ENCODE measurements at regions not wholly inside any gene's neighbourhood (a gene's known extent, or its start where the extent isn't known, plus 50 kb on each side); places are given as distances from the start of the nearest gene placed in this dataset.

- DNase-seq = no peak
Observed at GRCh38 chr6:145227593-145227992, 507.7 kb downstream of the EPM2A start.

GRCh38 chr6:145228962-145229582, 506.2 kb downstream of the EPM2A start:
- DNase-seq = no peak

GRCh38 chr6:145233955-145234354, 501.4 kb downstream of the EPM2A start:
- DNase-seq = no peak

- no peak for DNase-seq
Observed at GRCh38 chr6:145235207-145235606, 500.1 kb downstream of the EPM2A start.

GRCh38 chr6:145238787-145239186, 496.5 kb downstream of the EPM2A start:
- DNase-seq = no peak

GRCh38 chr6:145241039-145241438, 494.3 kb downstream of the EPM2A start:
- DNase-seq = no peak

GRCh38 chr6:145241721-145242120, 493.6 kb downstream of the EPM2A start:
- no peak for DNase-seq

DNA sequence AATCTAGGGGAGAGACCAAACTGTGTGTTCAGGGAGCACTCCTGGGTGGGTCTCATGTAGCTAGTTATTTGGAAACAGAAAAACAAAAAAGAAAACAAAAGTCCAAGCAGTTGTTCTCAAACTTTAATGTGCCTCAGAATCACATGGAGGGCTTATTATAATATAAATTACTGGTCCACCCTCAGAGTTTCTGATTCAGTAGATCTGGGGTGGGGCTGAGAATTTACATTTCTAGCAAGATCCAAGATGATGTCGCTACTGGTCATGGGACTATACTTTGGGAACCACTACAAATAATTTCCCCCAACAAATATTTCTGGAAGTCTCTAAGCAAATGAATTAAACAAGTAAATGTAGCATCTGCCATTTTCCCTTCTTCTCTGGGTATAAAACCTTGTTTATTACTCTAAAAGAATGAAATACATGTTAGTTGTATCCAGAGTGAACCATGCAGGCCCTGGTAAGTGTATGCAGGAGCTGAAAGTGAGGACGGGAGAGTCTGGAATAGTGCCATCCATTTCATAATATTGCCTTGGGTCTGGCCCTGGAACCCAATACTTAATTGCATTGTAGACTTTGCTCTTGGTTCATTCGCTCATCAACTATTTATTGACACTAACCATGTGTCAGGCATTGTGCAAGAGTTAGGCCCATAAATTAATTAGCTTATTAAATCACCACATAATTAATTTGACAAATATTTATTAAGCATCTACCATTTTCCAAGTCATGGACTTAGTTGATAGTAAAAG, 490.8 kb downstream of the EPM2A start:
- no peak for DNase-seq

- DNase-seq = no peak
Observed at GRCh38 chr6:145245119-145245518, 490.2 kb downstream of the EPM2A start.

DNA sequence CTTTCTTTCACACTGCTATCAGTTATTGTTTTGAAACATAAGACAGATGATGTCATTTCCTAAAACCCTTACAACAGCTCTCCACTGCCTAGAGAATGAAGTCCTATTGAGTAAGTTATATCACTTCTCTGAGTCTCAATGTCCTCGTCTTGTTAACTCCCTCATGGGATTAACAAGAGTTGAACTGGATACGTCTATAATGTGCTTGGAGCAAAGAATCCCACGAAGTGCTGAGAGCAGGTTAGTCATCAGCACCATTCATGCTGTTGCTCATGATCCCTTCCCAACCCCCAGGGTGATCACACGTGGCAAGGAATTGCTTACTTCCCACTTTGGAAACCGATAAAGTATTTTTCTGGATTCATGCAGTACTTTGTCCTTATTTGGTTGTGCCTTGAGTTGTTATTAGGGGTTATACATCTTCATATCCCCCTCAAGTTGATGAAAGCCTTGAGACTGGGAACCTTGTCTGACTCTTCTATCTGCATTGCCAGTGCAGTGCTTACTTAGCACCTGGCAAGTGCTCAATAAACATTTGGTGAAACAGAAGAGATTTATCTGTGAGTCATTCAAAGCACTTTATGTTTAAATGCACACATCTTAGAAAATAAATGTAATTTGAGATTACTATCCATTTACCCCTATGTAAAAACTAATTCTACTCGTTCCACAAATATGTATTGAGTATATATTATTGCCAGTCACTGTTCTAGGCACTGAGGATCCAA, 487.5 kb downstream of the EPM2A start:
- no peak for DNase-seq

- DNase-seq = no peak
Observed at GRCh38 chr6:145250436-145250835, 484.9 kb downstream of the EPM2A start.

DNA sequence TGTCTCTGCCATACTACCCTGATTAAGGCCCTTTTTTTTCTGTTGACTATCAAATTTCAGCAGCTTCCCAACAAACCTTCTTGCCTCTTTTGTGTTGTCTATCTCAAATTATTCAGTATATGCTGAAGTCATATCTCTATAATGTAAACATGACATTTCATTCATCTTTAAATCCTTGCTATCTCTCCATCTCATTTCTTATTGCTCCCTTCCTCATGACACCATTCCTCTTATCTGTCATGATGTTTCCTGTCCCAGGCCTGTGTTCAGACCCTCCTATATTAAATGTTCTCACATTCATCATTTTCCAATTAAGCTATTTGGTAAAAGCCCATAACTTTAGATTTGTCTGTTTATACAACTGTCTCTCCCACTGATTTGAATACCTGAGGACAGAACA, 482.6 kb downstream of the EPM2A start:
- no peak for DNase-seq

- DNase-seq = no peak
Observed at GRCh38 chr6:145254649-145255401, 480.5 kb downstream of the EPM2A start.

DNA sequence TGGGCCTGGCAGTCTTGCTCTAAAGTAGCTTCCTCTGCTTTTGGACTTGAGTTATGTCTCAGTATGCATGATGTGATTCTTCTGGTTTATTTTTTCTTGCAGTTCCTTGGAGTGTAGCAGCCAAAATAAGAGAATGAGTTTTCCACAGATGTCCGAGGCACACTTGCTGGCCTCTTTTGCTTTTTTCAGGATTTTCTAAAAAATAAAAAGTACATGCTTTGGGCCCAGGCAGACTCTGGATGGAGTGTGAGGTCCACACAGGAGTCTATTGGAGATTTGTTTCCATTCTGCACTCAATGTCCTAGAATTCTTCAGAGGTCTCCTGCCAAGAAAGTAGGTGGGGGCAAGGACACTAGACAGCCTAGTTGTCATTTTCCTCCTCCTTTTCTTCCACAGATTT, 477.6 kb downstream of the EPM2A start:
- DNase-seq = no peak

- DNase-seq = no peak
Observed at GRCh38 chr6:145258122-145258521, 477.2 kb downstream of the EPM2A start.

- DNase-seq = no peak
Observed at GRCh38 chr6:145260484-145261175, 474.7 kb downstream of the EPM2A start.

DNA sequence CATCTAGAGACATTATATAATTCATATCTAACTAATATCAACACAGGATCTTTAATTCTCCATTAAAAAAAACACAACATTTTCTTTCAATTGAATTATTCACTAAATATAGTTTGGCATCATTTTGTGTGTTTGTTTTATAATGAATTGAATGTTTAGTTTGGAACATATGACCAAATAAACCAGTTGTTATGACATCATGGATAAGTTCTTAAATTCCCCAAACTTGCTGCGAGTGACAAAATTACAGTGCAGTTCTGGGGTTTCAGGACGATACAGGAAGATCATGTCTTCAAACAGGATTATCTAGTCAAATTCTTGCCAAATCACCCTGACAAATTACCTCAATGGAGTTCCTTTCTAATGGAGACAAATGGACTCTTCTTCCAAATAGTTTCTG, 473.6 kb downstream of the EPM2A start:
- DNase-seq = no peak

GRCh38 chr6:145262771-145263170, 472.5 kb downstream of the EPM2A start:
- DNase-seq = no peak

DNA sequence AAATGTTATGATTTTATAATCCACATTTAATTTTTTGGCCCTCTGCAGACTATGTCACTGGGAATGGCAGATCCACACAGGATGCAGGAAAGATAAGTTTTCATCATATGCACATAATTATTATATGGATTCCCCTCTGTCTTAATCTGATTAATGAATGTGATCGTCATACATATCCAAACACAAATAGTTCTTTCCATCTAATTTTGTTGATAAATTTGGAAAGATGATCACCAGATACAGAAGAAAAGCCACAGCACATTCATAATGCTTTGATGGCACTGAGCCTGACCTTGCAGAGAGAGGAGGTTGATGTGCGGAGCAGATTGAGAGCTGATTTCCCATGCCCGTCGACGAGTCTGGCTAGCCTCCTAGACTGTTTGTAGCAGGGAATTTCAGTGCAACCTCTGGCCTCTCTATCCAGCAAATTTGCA, 471.5 kb downstream of the EPM2A start:
- no peak for DNase-seq

- no peak for DNase-seq
Observed at GRCh38 chr6:145266432-145267075, 468.8 kb downstream of the EPM2A start.

- DNase-seq = no peak
Observed at GRCh38 chr6:145267076-145267867, 468.0 kb downstream of the EPM2A start.
